CD4-positive, alpha-beta T cell treated with Interleukin-10 for 1 hour (primary cell): ENCODE measurements at regions not wholly inside any gene's neighbourhood (a gene's known extent, or its start where the extent isn't known, plus 50 kb on each side); places are given as distances from the start of the nearest gene placed in this dataset.

Experiments
- DNase-seq: peaks from one replicate; pipeline ENCODE4 v3.0.0-alpha.2; 2020

GRCh38 chr9:107172160-107172978 is 110.7 kb upstream of the RAD23B start:
- DNase-seq, result peak; percentile 57

- DNase-seq, result no peak
Observed at GRCh38 chr9:107172979-107173347, 110.1 kb upstream of the RAD23B start.

GRCh38 chr9:107173422-107174180 is 109.5 kb upstream of the RAD23B start:
- no peak for DNase-seq

GRCh38 chr9:107174441-107174840 is 108.6 kb upstream of the RAD23B start:
- DNase-seq, result no peak

GRCh38 chr9:107175041-107175440 is 108.0 kb upstream of the RAD23B start:
- no peak for DNase-seq

GRCh38 chr9:107175816-107176435 is 107.2 kb upstream of the RAD23B start:
- no peak for DNase-seq

GRCh38 chr9:107176436-107177151 is 106.5 kb upstream of the RAD23B start:
- no peak for DNase-seq

GRCh38 chr9:107177243-107177839 is 105.7 kb upstream of the RAD23B start:
- no peak for DNase-seq

- no peak for DNase-seq
Observed at GRCh38 chr9:107177857-107178256, 105.2 kb upstream of the RAD23B start.

GRCh38 chr9:107178293-107178692 is 104.8 kb upstream of the RAD23B start:
- DNase-seq, result no peak

GRCh38 chr9:107180206-107180605 is 102.9 kb upstream of the RAD23B start:
- no peak for DNase-seq

GRCh38 chr9:107183176-107183575 is 99.9 kb upstream of the RAD23B start:
- no peak for DNase-seq

GRCh38 chr9:107188376-107188775 is 94.7 kb upstream of the RAD23B start:
- no peak for DNase-seq

GRCh38 chr9:107190061-107190935 is 92.8 kb upstream of the RAD23B start:
- DNase-seq, result no peak

GRCh38 chr9:107190936-107191290 is 92.2 kb upstream of the RAD23B start:
- no peak for DNase-seq

- DNase-seq, result no peak
Observed at GRCh38 chr9:107193251-107193650, 89.8 kb upstream of the RAD23B start.

- DNase-seq, result no peak
Observed at GRCh38 chr9:107198718-107199117, 84.4 kb upstream of the RAD23B start.

GRCh38 chr9:107208121-107208520 is 75.0 kb upstream of the RAD23B start:
- no peak for DNase-seq

- no peak for DNase-seq
Observed at GRCh38 chr9:107210775-107211174, 72.3 kb upstream of the RAD23B start.

GRCh38 chr9:107211284-107211923 is 71.7 kb upstream of the RAD23B start:
- DNase-seq, result no peak

- DNase-seq, result no peak
Observed at GRCh38 chr9:107212613-107213012, 70.5 kb upstream of the RAD23B start.
